Stomach smooth muscle (tissue), 2 donors: ENCODE measurements at regions not wholly inside any gene's neighbourhood (a gene's known extent, or its start where the extent isn't known, plus 50 kb on each side); places are given as distances from the start of the nearest gene placed in this dataset.

Experiments used
- H3K27ac ChIP-seq: one replicate; pipeline ENCODE4 v1.7.0; 2013; ENCODE audit warnings: mild to moderate bottlenecking, low read length, inconsistent platforms
- H3K27me3 ChIP-seq, 2 donors: one replicate each; pipeline ENCODE4 v1.7.0; 2013; ENCODE audit warnings: low read length in 2 of 2; ENCODE audit not compliant: insufficient read depth in 2 of 2, control insufficient read depth in 1 of 2
- H3K36me3 ChIP-seq, 2 donors: one replicate each; pipeline ENCODE4 v1.7.0; 2013; ENCODE audit warnings: low read length in 2 of 2; ENCODE audit not compliant: control insufficient read depth in 2 of 2, insufficient read depth in 2 of 2
- H3K4me1 ChIP-seq: one replicate; pipeline ENCODE4 v1.7.0; 2013; ENCODE audit warnings: low read length; ENCODE audit not compliant: control insufficient read depth, insufficient read depth
- H3K4me3 ChIP-seq, 2 donors: one replicate each; pipeline ENCODE4 v1.7.0; 2013; ENCODE audit warnings: low read length in 2 of 2
- H3K9ac ChIP-seq, 2 donors: one replicate each; pipeline ENCODE4 v1.7.0; 2013; ENCODE audit warnings: low read length in 2 of 2, mild to moderate bottlenecking in 1 of 2
- H3K9me3 ChIP-seq, 2 donors: one replicate each; pipeline ENCODE4 v1.7.0; 2013; ENCODE audit warnings: low read length in 2 of 2; ENCODE audit not compliant: control insufficient read depth in 2 of 2
- donor health status: healthy.
- donor health status: Pancreatic carcinoma.

DNA sequence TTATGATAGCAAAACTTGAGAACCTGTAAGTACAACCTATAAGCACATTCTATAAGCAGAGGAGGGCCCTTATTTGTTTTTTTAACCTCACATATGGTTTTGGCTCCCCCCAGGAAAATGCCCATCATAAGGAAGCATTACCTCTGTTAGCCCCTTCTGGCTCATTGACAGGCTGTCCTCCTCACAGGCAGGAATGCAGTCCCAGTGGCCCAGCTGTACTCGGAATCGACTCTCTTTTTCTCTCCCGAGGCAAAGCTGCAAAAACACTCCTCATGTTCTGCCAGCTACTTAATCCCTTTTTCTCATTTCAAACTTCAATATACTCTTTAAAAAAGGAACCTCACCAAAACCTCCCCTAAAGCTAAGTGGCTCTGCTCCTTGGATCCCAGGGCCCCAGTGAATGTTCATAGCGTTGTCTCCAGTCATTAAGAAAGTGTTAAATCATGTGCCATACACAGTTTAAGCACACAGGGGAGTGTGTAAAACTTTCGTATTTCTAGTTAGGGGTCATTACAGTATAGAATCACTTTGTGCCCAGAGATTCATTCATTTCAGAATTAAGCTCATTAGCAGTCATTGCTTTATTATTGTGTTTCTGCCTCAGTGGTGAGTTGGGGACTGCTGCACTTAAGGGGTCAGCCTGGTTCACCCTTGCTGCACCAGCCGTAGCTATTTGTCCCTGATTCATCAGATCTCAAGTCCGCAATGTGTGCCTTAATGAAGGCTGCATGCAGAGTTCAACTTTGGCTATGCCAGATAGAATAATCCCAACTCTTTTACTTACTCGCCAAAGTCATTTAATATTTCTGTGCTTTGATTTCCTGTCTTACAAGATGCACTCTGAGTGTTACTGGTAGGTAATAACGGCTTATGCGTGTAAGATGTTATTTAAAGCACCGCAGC is 57.6 kb downstream of the JRKL start:
- Histone ChIP-seq H3K36me3 (no peaks in the 10 kb centered on the region), H3K4me3 (no peak overlapping the region), H3K4me1 (no peaks in the 10 kb centered on the region), H3K27me3 (no peaks in the 10 kb centered on the region), H3K27ac (no peak overlapping the region), H3K9ac (no peak overlapping the region), H3K9me3 (no peaks in the 10 kb centered on the region)

DNA sequence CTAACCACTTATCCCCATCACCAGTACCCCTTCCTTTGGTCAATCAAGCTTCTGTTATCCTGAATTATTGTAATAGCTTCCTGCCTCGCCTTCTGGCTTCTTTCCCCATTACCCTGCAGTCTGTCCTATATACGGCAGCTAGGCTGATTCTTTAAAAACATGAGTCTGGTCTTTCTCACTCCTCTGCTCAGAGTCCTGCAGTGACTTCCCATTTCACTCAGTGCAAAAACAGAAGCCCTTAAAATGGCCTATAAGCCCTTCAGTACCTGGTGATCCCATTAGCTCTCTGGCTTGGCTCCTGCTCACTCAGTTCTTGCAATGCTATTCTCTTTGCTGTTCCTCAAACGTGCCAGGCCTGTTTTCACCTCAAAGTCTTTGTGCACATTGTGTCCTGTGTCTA is 58.4 kb downstream of the JRKL start:
- no peaks in the 10 kb centered on the region for H3K9me3 ChIP-seq
- H3K27me3 ChIP-seq, result no peaks in the 10 kb centered on the region
- H3K36me3 ChIP-seq, result no peaks in the 10 kb centered on the region
- H3K9ac ChIP-seq, result no peak overlapping the region
- H3K27ac ChIP-seq, result no peak overlapping the region
- no peak overlapping the region for H3K4me3 ChIP-seq
- no peaks in the 10 kb centered on the region for H3K4me1 ChIP-seq

DNA sequence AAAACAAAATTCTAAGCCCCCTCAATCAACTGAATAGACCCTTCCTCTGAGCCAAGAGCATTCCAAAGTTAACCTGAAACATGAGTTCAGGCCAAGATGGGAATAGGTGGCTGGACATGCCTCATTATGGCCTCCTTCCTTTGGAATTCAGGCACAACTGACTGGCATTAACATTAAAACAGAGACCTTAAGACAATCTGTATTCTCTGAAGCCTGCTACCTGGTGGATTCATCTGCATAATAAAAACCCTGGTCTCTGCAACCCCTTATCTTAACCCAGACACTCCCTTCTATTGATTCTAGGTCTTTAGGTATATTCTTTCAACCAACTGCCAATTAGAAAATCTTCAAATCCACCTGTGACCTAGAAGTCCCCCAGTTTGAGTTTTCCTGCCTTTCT is 66.3 kb downstream of the JRKL start:
- Histone ChIP-seq H3K4me1 (no peaks in the 10 kb centered on the region), H3K36me3 (no peaks in the 10 kb centered on the region), H3K9me3 (peaks cover 4% of the 10 kb centered on the region in 2 donors), H3K27ac (no peak overlapping the region), H3K9ac (no peak overlapping the region), H3K4me3 (no peak overlapping the region), H3K27me3 (peaks cover 0 to 4% of the 10 kb centered on the region in 2 donors)

DNA sequence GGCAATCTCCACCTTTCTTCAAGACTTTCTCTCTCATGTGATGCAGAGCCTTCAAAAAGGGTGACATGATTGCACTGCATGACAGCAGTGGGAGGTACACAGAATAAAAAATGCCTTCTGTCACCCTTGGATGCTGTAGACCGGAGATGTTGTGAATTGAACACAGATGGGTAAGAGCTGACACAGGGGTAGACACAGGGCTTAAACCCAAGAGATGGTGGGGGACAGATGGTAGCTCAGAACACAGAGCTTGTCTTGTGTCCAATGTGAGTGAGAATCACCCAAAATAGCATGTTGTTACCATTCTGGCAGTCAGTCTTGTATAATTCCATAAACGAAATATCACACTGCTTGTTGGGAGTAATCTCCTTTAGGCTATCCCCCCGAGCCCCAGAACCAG is 69.9 kb downstream of the JRKL start:
- Histone ChIP-seq H3K4me3 (no peak overlapping the region), H3K9ac (no peak overlapping the region), H3K4me1 (no peaks in the 10 kb centered on the region), H3K27me3 (peaks cover 0 to 4% of the 10 kb centered on the region in 2 donors), H3K36me3 (no peaks in the 10 kb centered on the region), H3K27ac (no peak overlapping the region), H3K9me3 (peaks cover 4% of the 10 kb centered on the region in 2 donors)

DNA sequence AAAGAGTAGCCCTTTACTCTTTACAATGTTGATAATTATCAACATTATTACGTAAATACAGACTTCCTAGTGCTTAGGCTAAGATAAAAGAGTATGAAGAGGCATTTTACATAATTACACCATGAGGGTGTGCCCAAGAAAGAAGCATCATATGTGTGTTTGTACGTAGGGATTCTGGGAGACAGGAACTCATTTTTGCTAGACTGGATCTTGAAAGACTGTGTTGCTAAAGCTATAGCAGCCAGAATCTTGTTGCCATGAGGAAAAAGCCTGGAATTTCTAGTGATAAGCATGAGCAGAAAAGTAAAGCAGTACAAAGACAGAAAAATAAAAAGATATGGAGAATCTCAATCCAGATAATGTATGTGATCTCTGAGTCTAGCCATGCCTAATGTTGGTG is 72.1 kb downstream of the JRKL start:
- Histone ChIP-seq H3K4me3 (no peak overlapping the region), H3K4me1 (no peaks in the 10 kb centered on the region), H3K36me3 (no peaks in the 10 kb centered on the region), H3K9me3 (peaks cover 4% of the 10 kb centered on the region in 2 donors), H3K9ac (no peak overlapping the region), H3K27ac (no peak overlapping the region), H3K27me3 (peaks cover 0 to 4% of the 10 kb centered on the region in 2 donors)

DNA sequence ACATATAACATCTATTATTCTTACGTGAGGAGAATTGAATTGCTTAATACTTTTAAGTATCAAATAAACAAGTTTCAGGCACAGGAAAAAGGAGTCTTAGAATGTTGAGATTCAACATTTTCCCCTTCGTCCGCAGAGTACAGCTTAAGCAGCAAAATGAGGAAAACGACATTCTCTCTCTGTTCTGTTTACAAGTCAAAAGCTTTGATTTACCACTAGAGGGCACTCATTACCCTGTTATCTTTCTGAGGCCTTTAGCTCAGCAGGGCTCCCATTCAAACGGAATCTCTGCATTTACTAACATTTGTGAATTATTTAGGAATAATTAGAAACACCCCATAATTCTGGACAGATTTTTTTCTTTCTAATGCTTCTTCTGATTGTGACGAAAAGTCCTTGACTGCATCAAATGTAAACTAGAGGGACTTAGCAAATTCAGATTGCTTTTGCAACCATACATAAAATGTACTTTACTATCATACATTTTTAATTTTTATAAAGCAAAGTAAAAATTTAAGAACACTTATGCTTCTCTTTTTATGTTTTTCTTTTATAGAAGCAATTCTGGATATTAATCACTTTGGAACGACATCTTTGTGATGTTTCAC is 75.0 kb downstream of the JRKL start:
- Histone ChIP-seq H3K4me3 (no peak overlapping the region), H3K27ac (no peak overlapping the region), H3K27me3 (peaks cover 0 to 4% of the 10 kb centered on the region in 2 donors)

DNA sequence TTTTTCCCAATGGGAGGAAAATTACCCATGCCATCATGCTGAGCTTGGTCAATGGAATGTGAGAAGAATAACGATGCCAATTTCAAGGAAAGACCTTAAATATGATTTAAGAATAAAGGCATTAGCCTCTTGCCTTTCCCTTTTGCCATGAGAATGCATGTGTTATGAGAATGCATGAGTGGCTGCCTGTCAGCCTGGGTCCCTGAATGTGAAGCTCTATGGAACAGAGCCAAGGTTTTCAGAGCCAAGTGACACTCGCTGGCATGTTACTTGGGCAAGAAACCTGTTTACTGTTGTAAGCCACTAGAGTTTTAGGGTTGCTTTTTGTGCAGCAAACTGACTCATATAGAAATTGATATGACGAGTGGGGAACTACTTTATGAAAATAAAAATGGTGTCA is 75.7 kb downstream of the JRKL start:
- H3K4me1 ChIP-seq, result no peaks in the 10 kb centered on the region
- H3K27ac ChIP-seq, result no peak overlapping the region
- H3K9me3 ChIP-seq, result peaks cover 0 to 2% of the 10 kb centered on the region in 2 donors
- H3K27me3 ChIP-seq, result peaks cover 0 to 2% of the 10 kb centered on the region in 2 donors
- H3K36me3 ChIP-seq, result no peaks in the 10 kb centered on the region
- H3K4me3 ChIP-seq, result no peak overlapping the region
- no peak overlapping the region for H3K9ac ChIP-seq

More for the DNA sequence above, 75.0 kb downstream of the JRKL start:
- Histone ChIP-seq H3K36me3 (no peaks in the 10 kb centered on the region), H3K4me1 (no peaks in the 10 kb centered on the region), H3K9ac (no peak overlapping the region), H3K9me3 (peaks cover 4% of the 10 kb centered on the region in 2 donors)

DNA sequence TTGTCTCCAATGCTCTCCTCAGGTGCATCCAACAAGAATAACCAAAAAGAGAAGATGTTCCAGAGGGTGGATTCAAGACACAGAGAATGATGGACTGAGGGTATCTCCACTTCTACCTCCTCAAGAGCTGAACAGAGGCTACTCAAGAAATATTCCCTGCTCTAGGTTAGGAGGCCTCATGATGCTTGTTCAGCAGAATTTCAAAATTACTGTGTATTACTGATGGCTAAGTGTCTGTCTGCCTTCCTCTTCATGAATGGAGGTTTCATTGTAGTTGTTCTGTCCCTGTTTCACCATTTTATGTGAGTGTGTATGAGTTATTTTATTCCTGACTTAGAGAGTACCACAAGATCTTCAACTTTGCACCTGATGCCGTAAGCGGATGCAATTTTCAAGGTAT is 76.8 kb downstream of the JRKL start:
- no peak overlapping the region for H3K27ac ChIP-seq
- H3K9me3 ChIP-seq, result no peaks in the 10 kb centered on the region
- H3K27me3 ChIP-seq, result no peaks in the 10 kb centered on the region
- H3K9ac ChIP-seq, result no peak overlapping the region
- no peaks in the 10 kb centered on the region for H3K4me1 ChIP-seq
- H3K4me3 ChIP-seq, result no peak overlapping the region
- no peaks in the 10 kb centered on the region for H3K36me3 ChIP-seq

DNA sequence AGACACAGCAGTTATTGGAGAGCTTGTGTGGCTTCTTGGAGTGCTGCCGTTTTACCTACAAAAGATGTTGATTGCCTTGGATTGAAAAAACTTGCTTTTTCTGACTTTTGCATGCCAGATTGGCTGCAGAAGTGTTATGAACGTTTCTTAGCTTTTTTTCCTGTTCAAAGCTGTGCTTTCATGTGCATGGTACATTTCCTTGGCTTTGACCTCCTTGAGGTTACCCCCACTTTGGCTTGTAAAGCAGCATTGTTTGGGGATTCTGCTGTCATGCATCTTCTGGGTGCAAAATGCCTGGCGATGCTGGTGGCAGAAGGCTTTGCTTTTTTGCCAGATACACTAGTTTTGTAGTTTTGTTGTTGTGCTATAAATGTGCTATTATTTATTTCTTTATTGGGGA is 80.0 kb downstream of the JRKL start:
- H3K4me1 ChIP-seq, result no peaks in the 10 kb centered on the region
- H3K4me3 ChIP-seq, result no peak overlapping the region
- H3K9me3 ChIP-seq, result peaks cover 0 to 2% of the 10 kb centered on the region in 2 donors
- peaks cover 0 to 3% of the 10 kb centered on the region in 2 donors for H3K27me3 ChIP-seq
- no peak overlapping the region for H3K27ac ChIP-seq
- no peak overlapping the region for H3K9ac ChIP-seq
- no peaks in the 10 kb centered on the region for H3K36me3 ChIP-seq

DNA sequence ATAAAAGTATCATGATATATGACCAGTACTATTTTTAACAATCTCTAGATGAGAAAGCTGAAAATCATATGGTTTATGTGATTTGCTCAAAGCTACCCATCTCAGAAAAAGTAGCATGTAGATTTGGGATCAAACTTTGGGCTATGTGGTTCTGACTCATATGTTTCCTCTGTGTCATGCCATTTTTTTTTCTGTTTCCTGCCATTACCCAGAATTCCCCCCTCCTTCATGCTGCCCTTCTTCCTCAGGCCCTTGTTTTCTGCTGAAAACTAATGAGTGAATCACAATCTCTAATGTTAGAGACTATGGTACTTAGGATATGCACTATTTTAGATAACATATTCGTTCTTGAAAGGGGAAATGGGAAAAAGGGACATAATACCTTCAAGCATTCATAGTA is 80.7 kb downstream of the JRKL start:
- Histone ChIP-seq H3K4me3 (no peak overlapping the region), H3K9ac (no peak overlapping the region), H3K27me3 (peaks cover 0 to 3% of the 10 kb centered on the region in 2 donors), H3K27ac (no peak overlapping the region), H3K9me3 (peaks cover 0 to 6% of the 10 kb centered on the region in 2 donors), H3K36me3 (no peaks in the 10 kb centered on the region), H3K4me1 (no peaks in the 10 kb centered on the region)

DNA sequence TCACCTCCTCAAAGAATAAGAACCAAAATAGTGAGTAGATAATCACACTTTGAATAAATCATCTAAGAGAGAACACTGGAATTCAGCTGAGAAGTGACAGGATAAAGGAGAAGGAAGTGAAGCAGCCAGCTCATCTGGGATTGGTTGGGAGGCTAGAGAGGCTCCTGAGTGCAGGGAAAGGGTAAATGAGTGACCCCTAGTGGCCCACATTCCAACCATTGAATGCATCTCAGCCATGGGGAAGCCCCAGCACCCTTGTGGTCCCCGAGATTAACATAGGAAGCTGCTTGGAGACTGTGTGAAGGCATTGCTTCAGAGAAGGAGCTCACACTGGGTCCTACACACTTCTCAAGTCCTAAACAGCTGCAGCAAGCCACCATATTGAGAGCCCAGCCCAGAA is 82.3 kb downstream of the JRKL start:
- Histone ChIP-seq H3K27me3 (peaks cover 0 to 3% of the 10 kb centered on the region in 2 donors), H3K4me1 (no peaks in the 10 kb centered on the region), H3K9ac (no peak overlapping the region), H3K36me3 (no peaks in the 10 kb centered on the region), H3K4me3 (no peak overlapping the region), H3K9me3 (peaks cover 0 to 6% of the 10 kb centered on the region in 2 donors), H3K27ac (no peak overlapping the region)
